Esophagus squamous epithelium (tissue), 5 donors: ENCODE measurements at regions not wholly inside any gene's neighbourhood (a gene's known extent, or its start where the extent isn't known, plus 50 kb on each side); places are given as distances from the start of the nearest gene placed in this dataset.

Experiments
- DNase-seq: peaks from one replicate; lab custom pipeline; 2025; lab: John Stamatoyannopoulos, UW
- H3K27ac ChIP-seq, 4 donors: fragments of 200-600 bp; sonication (generic); one replicate each; pipeline ENCODE4 v1.5.1; 2016 to 2019; ENCODE audit warnings: mild to moderate bottlenecking in 1 of 4
- H3K27me3 ChIP-seq, 4 donors: fragments of 200-600 bp; sonication (generic); 1 replicate in 3 of 4; 2 replicates in 1 of 4; pipeline versions ENCODE4 v1.5.1 to v1.6.0; 2017 to 2021; ENCODE audit warnings: antibody characterized with exemption in 1 of 4
- H3K36me3 ChIP-seq, 3 donors: fragments of 200-600 bp; sonication (generic); one replicate each; pipeline ENCODE4 v1.5.1; 2016 to 2019
- H3K4me1 ChIP-seq, 3 donors: fragments of 200-600 bp; sonication (generic); one replicate each; pipeline ENCODE4 v1.5.1; 2017 to 2019
- H3K4me3 ChIP-seq, 4 donors: fragments of 200-600 bp; sonication (generic); 1 replicate in 3 of 4; 2 replicates in 1 of 4; pipeline ENCODE4 v1.5.1; 2016 to 2019; ENCODE audit warnings: mild to moderate bottlenecking in 2 of 4, moderate library complexity in 1 of 4
- H3K9me3 ChIP-seq, 3 donors: fragments of 200-600 bp; sonication (generic); one replicate each; pipeline ENCODE4 v1.5.1; 2016 to 2019
- POLR2A ChIP-seq, 4 donors: fragments of 450-650 bp; IDR thresholded peaks; one replicate each; pipeline ENCODE4 v1.6.1; 2017; ENCODE audit warnings: antibody characterized with exemption in 4 of 4, mild to moderate bottlenecking in 4 of 4, moderate library complexity in 3 of 4
- WGBS, 2 donors: methylation state at CpG; one replicate each; pipeline ENCODE4 v1.1.5; 2018; 5-methylcytosine and 5-hydroxymethylcytosine counted together
- intact Hi-C: fragments of 100-400 bp; cut with DNase I; formaldehyde crosslinking; loops from one replicate; pipeline ENCODE4 v1.15.0; 2022
- TF ChIP-seq, protein P1 (sequence below), 6 experiments: fragments of 450-650 bp in 4 of 6; fragments of 200-600 bp in 2 of 6; sonication (generic) in 2 of 6; IDR thresholded peaks; one replicate each; pipeline ENCODE4 v1.5.1; 2016 to 2019; ENCODE audit warnings: antibody characterized with exemption in 6 of 6, mild to moderate bottlenecking in 4 of 6, moderate library complexity in 4 of 6
- donor health status: DM: yes; HTN: yes; CAD: no.

DNA sequence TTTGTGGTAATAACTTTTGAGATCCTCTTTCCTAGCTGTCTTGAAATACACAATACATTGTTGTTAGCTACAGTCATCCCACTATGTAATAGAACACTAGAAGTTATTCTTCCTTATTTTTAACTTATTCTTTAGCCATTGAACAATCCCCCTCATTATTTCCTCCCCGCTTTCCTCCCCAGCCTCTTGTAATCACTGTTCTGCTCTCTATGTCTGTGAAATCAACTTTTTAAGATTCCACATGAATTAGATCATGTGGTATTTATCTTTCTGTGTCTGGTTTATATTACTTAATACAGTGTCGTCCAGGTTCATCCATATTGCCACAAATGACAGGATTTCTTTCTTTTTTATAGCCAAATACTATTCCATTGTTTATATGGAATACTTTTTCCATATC lies 72.9 kb downstream of the SLC10A2 start:
- H3K27ac ChIP-seq, result no peak overlapping the region
- H3K9me3 ChIP-seq, result peaks cover 0 to 9% (median 0%) of the 10 kb centered on the region in 3 donors
- H3K27me3 ChIP-seq, result no peaks in the 10 kb centered on the region
- no peak for DNase-seq
- WGBS, 2 donors, result 53 to 73% methylated on average over 2 of the region's 2 CpGs
- no peak overlapping the region for H3K4me3 ChIP-seq
- TF ChIP-seq, protein P1, sequence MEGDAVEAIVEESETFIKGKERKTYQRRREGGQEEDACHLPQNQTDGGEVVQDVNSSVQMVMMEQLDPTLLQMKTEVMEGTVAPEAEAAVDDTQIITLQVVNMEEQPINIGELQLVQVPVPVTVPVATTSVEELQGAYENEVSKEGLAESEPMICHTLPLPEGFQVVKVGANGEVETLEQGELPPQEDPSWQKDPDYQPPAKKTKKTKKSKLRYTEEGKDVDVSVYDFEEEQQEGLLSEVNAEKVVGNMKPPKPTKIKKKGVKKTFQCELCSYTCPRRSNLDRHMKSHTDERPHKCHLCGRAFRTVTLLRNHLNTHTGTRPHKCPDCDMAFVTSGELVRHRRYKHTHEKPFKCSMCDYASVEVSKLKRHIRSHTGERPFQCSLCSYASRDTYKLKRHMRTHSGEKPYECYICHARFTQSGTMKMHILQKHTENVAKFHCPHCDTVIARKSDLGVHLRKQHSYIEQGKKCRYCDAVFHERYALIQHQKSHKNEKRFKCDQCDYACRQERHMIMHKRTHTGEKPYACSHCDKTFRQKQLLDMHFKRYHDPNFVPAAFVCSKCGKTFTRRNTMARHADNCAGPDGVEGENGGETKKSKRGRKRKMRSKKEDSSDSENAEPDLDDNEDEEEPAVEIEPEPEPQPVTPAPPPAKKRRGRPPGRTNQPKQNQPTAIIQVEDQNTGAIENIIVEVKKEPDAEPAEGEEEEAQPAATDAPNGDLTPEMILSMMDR (IDR thresholded peaks at IDR 0.05), result no peak
- TF ChIP-seq POLR2A (IDR thresholded peaks at IDR 0.05), result no peak
- intact Hi-C loops, result no loop called here
- H3K4me1 ChIP-seq, result no peaks in the 10 kb centered on the region
- H3K36me3 ChIP-seq, result no peaks in the 10 kb centered on the region

DNA sequence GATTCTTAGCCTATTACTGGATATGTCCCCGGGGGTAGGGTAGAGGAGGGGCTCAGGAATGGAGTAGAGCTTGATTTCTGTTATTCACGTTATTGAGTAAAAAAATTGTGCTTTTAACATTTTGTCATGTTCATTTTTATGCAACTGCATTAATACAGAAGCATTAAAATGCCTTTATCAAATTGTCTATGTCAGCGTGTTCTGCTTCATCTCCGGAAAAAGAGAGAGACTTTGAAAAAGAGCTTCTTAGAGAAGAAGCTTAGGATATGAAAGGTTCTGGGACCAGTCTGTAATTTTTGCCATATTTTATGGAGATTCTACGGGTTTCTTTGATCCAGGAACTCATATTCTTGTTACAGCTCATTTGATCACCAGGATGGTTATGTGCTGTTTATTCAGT lies 82.0 kb downstream of the SLC10A2 start:
- H3K4me1 ChIP-seq, result no peaks in the 10 kb centered on the region
- TF ChIP-seq, protein P1 (IDR thresholded peaks at IDR 0.05), result no peak
- TF ChIP-seq POLR2A (IDR thresholded peaks at IDR 0.05), result no peak
- H3K27ac ChIP-seq, result no peak overlapping the region
- 65 to 69% methylated on average over 5 of the region's 5 CpGs for WGBS, 2 donors
- peaks cover 0 to 13% (median 8%) of the 10 kb centered on the region in 3 donors for H3K9me3 ChIP-seq
- intact Hi-C loops, result no loop called here
- H3K36me3 ChIP-seq, result no peaks in the 10 kb centered on the region
- no peak for DNase-seq
- H3K27me3 ChIP-seq, result no peaks in the 10 kb centered on the region
- no peak overlapping the region for H3K4me3 ChIP-seq

DNA sequence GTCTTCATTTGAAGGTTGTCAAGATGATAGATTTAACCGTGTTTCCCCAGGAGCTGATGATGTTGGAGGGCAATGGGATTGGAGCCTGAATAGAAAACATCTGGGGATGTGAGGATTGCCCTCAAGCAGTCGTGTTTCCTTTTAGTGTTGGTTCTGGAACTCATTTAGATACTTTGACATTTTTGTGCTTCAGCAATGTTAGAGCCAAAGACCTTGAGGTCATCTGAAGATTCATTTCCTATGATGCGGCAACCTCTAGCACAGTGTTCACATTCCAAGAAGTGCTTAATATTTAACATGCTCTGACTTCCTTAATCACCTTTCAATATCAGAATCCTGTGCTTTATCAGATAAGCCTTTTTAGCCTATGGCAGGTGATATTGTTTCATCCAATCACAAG lies 82.7 kb downstream of the SLC10A2 start:
- no peak overlapping the region for H3K4me3 ChIP-seq
- H3K4me1 ChIP-seq, result no peaks in the 10 kb centered on the region
- no peaks in the 10 kb centered on the region for H3K27me3 ChIP-seq
- H3K27ac ChIP-seq, result no peak overlapping the region
- H3K36me3 ChIP-seq, result no peaks in the 10 kb centered on the region
- intact Hi-C loops, result no loop called here
- H3K9me3 ChIP-seq, result peaks cover 0 to 12% (median 8%) of the 10 kb centered on the region in 3 donors
- 23 to 33% methylated on average over 3 of the region's 3 CpGs for WGBS, 2 donors
- DNase-seq, result no peak
- no peak for TF ChIP-seq POLR2A (IDR thresholded peaks at IDR 0.05)
- TF ChIP-seq, protein P1 (IDR thresholded peaks at IDR 0.05), result no peak

DNA sequence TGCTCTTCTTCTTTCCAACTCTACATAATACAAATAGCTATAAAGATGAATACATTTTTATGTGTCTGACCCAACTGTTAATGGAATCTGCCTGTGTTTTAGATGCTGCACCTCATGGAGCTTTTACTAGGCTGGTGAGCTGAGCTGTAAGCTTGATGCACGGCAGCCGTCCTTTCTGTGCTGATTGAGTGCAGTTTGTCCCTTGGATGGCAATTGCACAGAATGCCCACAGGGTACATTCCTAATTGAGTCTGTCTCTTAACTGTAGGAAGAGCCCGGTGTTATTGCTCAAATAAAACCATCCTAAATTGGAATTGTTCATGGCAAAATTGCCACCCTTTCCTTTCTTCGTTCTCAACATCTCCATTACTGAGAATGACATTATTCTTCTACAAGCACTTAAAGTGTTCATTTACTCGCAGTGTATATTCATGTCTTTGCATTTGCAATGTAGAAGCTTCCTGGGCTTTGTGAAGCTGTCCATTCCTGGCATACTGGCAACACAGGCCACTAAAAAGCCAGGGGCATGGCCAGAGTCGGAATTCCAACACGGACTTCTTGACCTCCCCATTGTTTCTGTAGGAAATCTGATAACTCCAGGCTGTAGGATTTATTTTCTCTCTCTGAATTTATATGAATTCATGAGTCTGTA lies 85.8 kb downstream of the SLC10A2 start:
- Histone ChIP-seq H3K4me3 (no peak overlapping the region), H3K4me1 (no peaks in the 10 kb centered on the region), H3K27me3 (no peaks in the 10 kb centered on the region), H3K27ac (no peak overlapping the region), H3K9me3 (no peaks in the 10 kb centered on the region), H3K36me3 (no peaks in the 10 kb centered on the region)
- intact Hi-C loops, result no loop called here
- no peak for DNase-seq
- WGBS, 2 donors, result 74 to 81% methylated on average over 7 of the region's 7 CpGs
- no peak for TF ChIP-seq POLR2A (IDR thresholded peaks at IDR 0.05)
- TF ChIP-seq, protein P1 (IDR thresholded peaks at IDR 0.05), result no peak

DNA sequence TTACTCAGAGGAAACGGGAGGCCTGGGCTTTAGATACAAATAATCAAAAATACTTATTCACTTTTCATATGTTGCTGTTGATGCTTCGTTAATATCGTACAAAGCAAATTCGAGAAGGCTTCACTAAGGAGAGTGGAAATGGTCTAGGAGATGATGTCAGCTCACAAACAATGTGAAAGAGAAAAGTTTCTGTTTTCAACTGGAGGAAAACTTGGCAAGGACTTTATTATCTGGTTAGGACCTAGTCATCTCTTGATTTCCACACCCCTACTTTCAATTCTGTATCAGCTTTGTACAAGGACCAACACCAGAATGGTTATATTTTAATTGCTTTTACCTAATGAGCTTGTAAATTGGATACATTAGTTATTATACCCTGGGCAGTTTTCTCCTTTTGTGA lies 88.0 kb downstream of the SLC10A2 start:
- WGBS, 2 donors, result 67 to 77% methylated on average over 4 of the region's 4 CpGs
- H3K36me3 ChIP-seq, result no peaks in the 10 kb centered on the region
- H3K4me1 ChIP-seq, result no peaks in the 10 kb centered on the region
- no peak for DNase-seq
- intact Hi-C loops, result no loop called here
- no peak for TF ChIP-seq POLR2A (IDR thresholded peaks at IDR 0.05)
- TF ChIP-seq, protein P1 (IDR thresholded peaks at IDR 0.05), result no peak
- H3K27ac ChIP-seq, result peak overlapping the region in 2 of 4 donors; percentile 39 to 46
- no peaks in the 10 kb centered on the region for H3K27me3 ChIP-seq
- peak overlapping the region in 1 of 4 donors; percentile 13 for H3K4me3 ChIP-seq
- no peaks in the 10 kb centered on the region for H3K9me3 ChIP-seq
